SK-N-SH (cell line): ENCODE measurements at regions not wholly inside any gene's neighbourhood (a gene's known extent, or its start where the extent isn't known, plus 50 kb on each side); places are given as distances from the start of the nearest gene placed in this dataset.

Experiments used
- FOSL2 ChIP-seq: IDR thresholded peaks from 2 replicates; pipeline ENCODE4 v1.4.0; 2012; ENCODE audit warnings: low read depth, mild to moderate bottlenecking, moderate library complexity, borderline replicate concordance
- JUND ChIP-seq: IDR thresholded peaks from 2 replicates; pipeline ENCODE4 v1.4.0; 2012
- POLR2AphosphoS5 ChIP-seq: IDR thresholded peaks from 2 replicates; pipeline ENCODE4 v1.6.1; 2012; ENCODE audit warnings: low read depth, low read length
- RAD21 ChIP-seq: IDR thresholded peaks from 2 replicates; pipeline ENCODE4 v1.6.1; 2012; ENCODE audit warnings: mild to moderate bottlenecking, low read length
- TEAD4 ChIP-seq: IDR thresholded peaks from 2 replicates; pipeline ENCODE4 v1.4.0; 2012; ENCODE audit warnings: mild to moderate bottlenecking, borderline replicate concordance; ENCODE audit not compliant: insufficient read depth
- TF ChIP-seq, protein P1 (sequence below): fragments of 200-600 bp; sonication (generic); IDR thresholded peaks from 2 replicates; pipeline ENCODE4 v1.6.1; 2017; ENCODE audit warnings: antibody characterized with exemption, mild to moderate bottlenecking, moderate library complexity
- TF ChIP-seq, protein P2 (sequence below): IDR thresholded peaks from 2 replicates; pipeline ENCODE4 v1.6.1; 2012; ENCODE audit warnings: mild to moderate bottlenecking, low read depth, low read length, moderate library complexity
- TF ChIP-seq, protein P3 (sequence below): fragments of 150-350 bp; IDR thresholded peaks from 2 replicates; pipeline ENCODE4 v1.6.1; 2017; ENCODE audit warnings: antibody characterized with exemption, low read length, low read depth, borderline replicate concordance
- TF ChIP-seq, protein P4 (sequence below): IDR thresholded peaks from 2 replicates; pipeline ENCODE4 v1.4.0; 2012; ENCODE audit warnings: low read depth, borderline replicate concordance

DNA sequence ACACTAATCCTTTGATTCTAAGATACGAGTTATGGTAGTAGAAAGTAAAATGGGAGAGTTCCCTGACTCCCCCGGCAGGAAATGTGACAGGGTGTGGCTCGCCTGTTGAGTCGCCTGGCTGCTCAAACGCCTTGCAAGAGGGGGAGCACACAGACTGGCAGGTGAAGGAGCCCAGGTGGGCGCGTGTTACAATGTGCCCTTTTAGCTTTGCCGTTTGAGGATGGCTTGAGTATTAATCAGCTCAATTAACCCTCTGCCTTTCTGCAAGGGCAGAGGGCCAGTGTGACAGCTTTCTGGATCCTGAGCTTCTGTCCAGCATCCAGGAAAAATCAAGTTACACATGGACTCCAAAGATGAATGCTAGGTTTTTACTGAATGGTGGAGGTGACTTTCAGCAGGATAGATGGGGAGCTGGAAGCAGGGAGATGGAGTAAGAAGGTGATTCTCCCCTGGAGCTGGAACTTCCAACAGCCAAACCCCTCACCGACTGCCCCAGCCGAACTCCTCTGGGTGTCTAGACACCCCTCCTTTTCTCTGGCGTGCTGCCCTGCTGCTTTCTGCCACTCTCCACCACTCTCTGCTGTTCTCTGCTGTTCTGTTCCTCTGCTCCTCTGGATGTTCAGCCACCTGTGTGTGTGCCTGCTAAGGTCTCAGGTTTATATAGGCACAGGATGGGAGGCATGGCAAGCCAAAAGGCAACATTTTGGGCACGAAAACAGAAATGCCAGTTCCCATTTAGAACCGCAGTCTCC lies 548.8 kb upstream of the KCND2 start:
- TF ChIP-seq, protein P1, sequence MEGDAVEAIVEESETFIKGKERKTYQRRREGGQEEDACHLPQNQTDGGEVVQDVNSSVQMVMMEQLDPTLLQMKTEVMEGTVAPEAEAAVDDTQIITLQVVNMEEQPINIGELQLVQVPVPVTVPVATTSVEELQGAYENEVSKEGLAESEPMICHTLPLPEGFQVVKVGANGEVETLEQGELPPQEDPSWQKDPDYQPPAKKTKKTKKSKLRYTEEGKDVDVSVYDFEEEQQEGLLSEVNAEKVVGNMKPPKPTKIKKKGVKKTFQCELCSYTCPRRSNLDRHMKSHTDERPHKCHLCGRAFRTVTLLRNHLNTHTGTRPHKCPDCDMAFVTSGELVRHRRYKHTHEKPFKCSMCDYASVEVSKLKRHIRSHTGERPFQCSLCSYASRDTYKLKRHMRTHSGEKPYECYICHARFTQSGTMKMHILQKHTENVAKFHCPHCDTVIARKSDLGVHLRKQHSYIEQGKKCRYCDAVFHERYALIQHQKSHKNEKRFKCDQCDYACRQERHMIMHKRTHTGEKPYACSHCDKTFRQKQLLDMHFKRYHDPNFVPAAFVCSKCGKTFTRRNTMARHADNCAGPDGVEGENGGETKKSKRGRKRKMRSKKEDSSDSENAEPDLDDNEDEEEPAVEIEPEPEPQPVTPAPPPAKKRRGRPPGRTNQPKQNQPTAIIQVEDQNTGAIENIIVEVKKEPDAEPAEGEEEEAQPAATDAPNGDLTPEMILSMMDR: no peak
- TF ChIP-seq RAD21 (no peak), FOSL2 (no peak), JUND (no peak), TEAD4 (no peak), POLR2AphosphoS5 (no peak)
- TF ChIP-seq, protein P2, sequence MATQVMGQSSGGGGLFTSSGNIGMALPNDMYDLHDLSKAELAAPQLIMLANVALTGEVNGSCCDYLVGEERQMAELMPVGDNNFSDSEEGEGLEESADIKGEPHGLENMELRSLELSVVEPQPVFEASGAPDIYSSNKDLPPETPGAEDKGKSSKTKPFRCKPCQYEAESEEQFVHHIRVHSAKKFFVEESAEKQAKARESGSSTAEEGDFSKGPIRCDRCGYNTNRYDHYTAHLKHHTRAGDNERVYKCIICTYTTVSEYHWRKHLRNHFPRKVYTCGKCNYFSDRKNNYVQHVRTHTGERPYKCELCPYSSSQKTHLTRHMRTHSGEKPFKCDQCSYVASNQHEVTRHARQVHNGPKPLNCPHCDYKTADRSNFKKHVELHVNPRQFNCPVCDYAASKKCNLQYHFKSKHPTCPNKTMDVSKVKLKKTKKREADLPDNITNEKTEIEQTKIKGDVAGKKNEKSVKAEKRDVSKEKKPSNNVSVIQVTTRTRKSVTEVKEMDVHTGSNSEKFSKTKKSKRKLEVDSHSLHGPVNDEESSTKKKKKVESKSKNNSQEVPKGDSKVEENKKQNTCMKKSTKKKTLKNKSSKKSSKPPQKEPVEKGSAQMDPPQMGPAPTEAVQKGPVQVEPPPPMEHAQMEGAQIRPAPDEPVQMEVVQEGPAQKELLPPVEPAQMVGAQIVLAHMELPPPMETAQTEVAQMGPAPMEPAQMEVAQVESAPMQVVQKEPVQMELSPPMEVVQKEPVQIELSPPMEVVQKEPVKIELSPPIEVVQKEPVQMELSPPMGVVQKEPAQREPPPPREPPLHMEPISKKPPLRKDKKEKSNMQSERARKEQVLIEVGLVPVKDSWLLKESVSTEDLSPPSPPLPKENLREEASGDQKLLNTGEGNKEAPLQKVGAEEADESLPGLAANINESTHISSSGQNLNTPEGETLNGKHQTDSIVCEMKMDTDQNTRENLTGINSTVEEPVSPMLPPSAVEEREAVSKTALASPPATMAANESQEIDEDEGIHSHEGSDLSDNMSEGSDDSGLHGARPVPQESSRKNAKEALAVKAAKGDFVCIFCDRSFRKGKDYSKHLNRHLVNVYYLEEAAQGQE: no peak
- TF ChIP-seq, protein P3, sequence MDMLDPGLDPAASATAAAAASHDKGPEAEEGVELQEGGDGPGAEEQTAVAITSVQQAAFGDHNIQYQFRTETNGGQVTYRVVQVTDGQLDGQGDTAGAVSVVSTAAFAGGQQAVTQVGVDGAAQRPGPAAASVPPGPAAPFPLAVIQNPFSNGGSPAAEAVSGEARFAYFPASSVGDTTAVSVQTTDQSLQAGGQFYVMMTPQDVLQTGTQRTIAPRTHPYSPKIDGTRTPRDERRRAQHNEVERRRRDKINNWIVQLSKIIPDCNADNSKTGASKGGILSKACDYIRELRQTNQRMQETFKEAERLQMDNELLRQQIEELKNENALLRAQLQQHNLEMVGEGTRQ: no peak
- TF ChIP-seq, protein P4, sequence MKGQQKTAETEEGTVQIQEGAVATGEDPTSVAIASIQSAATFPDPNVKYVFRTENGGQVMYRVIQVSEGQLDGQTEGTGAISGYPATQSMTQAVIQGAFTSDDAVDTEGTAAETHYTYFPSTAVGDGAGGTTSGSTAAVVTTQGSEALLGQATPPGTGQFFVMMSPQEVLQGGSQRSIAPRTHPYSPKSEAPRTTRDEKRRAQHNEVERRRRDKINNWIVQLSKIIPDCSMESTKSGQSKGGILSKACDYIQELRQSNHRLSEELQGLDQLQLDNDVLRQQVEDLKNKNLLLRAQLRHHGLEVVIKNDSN: no peak
